Naive thymus-derived CD4-positive, alpha-beta T cell (primary cell): ENCODE measurements at regions not wholly inside any gene's neighbourhood (a gene's known extent, or its start where the extent isn't known, plus 50 kb on each side); places are given as distances from the start of the nearest gene placed in this dataset.

Source experiments
- ATAC-seq: fragments of 150-1000 bp; cut with Tn5 transposase; 2 replicates; pipeline ENCODE4 v1.10.0; 2021; ENCODE audit warnings: mild to moderate bottlenecking, moderate library complexity
- CTCF ChIA-PET: fragments of 350-600 bp; sonication (Branson Sonifier 250); formaldehyde crosslinking; loops from one replicate; lab custom pipeline; 2021; ENCODE audit warnings: antibody characterized with exemption; lab: Charles Lee
- POLR2A ChIA-PET: fragments of 350-600 bp; sonication (Branson Sonifier 250); formaldehyde crosslinking; loops from one replicate; lab custom pipeline; 2021; ENCODE audit warnings: antibody characterized with exemption, inconsistent platforms; lab: Charles Lee
- DNase-seq, 9 donors: peaks; one replicate each; pipeline versions ENCODE4 v3.0.0 to v3.0.0-alpha.2; 2020 to 2022; ENCODE audit warnings: mixed read lengths in 1 of 9
- H3K27ac ChIP-seq: one replicate; pipeline ENCODE4 v1.7.0; 2013; ENCODE audit warnings: mild to moderate bottlenecking, low read depth, low read length, moderate library complexity
- H3K27me3 ChIP-seq, 2 donors: one replicate each; pipeline ENCODE4 v1.7.0; 2013; ENCODE audit warnings: low read length in 2 of 2, mild to moderate bottlenecking in 2 of 2, moderate library complexity in 2 of 2; ENCODE audit not compliant: control insufficient read depth in 2 of 2, insufficient read depth in 2 of 2
- H3K36me3 ChIP-seq, 3 experiments: 1 replicate in 2 of 3; 2 replicates in 1 of 3; pipeline ENCODE4 v1.7.0; 2013; ENCODE audit warnings: low read length in 3 of 3, mild to moderate bottlenecking in 3 of 3, moderate library complexity in 1 of 3; ENCODE audit not compliant: insufficient read depth in 3 of 3, control insufficient read depth in 2 of 3
- H3K4me1 ChIP-seq, 2 donors: one replicate each; pipeline ENCODE4 v1.7.0; 2013; ENCODE audit warnings: low read length in 2 of 2, mild to moderate bottlenecking in 2 of 2, moderate library complexity in 1 of 2; ENCODE audit not compliant: control insufficient read depth in 2 of 2, insufficient read depth in 2 of 2
- H3K4me3 ChIP-seq: 2 replicates; pipeline ENCODE4 v1.7.0; 2013; ENCODE audit warnings: mild to moderate bottlenecking, low read length
- H3K9me3 ChIP-seq, 3 experiments: 1 replicate in 2 of 3; 2 replicates in 1 of 3; pipeline ENCODE4 v1.7.0; 2013; ENCODE audit warnings: low read length in 3 of 3; ENCODE audit not compliant: control insufficient read depth in 2 of 3
- H3K27ac Mint-ChIP-seq, 9 donors: one replicate each; pipeline ENCODE4 v1.8.0; 2020 to 2022; ENCODE audit warnings: mixed read lengths in 9 of 9, mild to moderate bottlenecking in 8 of 9, moderate library complexity in 5 of 9, inconsistent platforms in 2 of 9
- H3K27me3 Mint-ChIP-seq, 5 donors: one replicate each; pipeline ENCODE4 v1.8.0; 2021 to 2022; ENCODE audit warnings: mixed read lengths in 5 of 5, mild to moderate bottlenecking in 1 of 5
- H3K36me3 Mint-ChIP-seq, 5 donors: one replicate each; pipeline ENCODE4 v1.8.0; 2020 to 2022; ENCODE audit warnings: mixed read lengths in 5 of 5, mild to moderate bottlenecking in 3 of 5, inconsistent platforms in 1 of 5
- H3K4me1 Mint-ChIP-seq, 7 donors: one replicate each; pipeline ENCODE4 v1.8.0; 2020 to 2022; ENCODE audit warnings: mixed read lengths in 7 of 7, mild to moderate bottlenecking in 3 of 7, inconsistent platforms in 1 of 7
- H3K4me3 Mint-ChIP-seq, 10 donors: one replicate each; pipeline ENCODE4 v1.8.0; 2020 to 2022; ENCODE audit warnings: mild to moderate bottlenecking in 10 of 10, mixed read lengths in 10 of 10, moderate library complexity in 6 of 10, inconsistent platforms in 2 of 10
- H3K9me3 Mint-ChIP-seq, 11 donors: one replicate each; pipeline ENCODE4 v1.8.0; 2020 to 2022; ENCODE audit warnings: mixed read lengths in 11 of 11, mild to moderate bottlenecking in 4 of 11, inconsistent platforms in 1 of 11, moderate library complexity in 1 of 11
- intact Hi-C, 2 donors: fragments of 100-400 bp; cut with micrococcal nuclease; formaldehyde crosslinking; loops; one replicate each; pipeline ENCODE4 v1.15.1; 2023

- Mint-ChIP-seq H3K27me3 (no peaks in the 10 kb centered on the region), H3K36me3 (no peaks in the 10 kb centered on the region), H3K9me3 (peaks cover 0 to 10% (median 0%) of the 10 kb centered on the region in 11 donors), H3K4me3 (no peak overlapping the region), H3K4me1 (no peaks in the 10 kb centered on the region), H3K27ac (no peak overlapping the region)
- ChIA-PET POLR2A (no interaction called here), CTCF (no interaction called here)
- Histone ChIP-seq H3K27me3 (no peaks in the 10 kb centered on the region), H3K36me3 (no peaks in the 10 kb centered on the region), H3K4me1 (no peaks in the 10 kb centered on the region), H3K9me3 (no peaks in the 10 kb centered on the region), H3K27ac (no peak overlapping the region), H3K4me3 (no peak overlapping the region)
- intact Hi-C loops, result no loop called here
- DNase-seq (no peak), ATAC-seq (no peak)
Observed at GRCh38 chr3:1600700-1601418, 497.8 kb upstream of the CNTN4 start.

DNA sequence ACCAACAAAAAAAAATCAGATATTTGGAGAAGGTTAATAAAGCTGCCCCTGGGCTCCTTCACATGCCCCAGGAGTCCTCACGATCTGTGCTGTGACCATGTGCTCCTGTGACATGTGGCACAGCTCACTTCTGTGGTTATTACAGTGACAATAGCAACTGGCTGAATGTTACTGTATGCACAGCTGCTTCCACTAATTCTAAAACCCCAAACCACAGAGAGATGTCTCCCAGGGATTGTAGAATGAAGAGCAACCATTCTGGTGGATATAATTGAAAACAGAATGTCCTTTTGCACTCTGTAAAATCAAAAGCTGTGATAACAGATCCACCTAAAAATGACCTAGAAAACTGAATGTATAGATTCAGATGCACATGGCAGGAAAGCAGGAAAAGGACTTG is 489.2 kb upstream of the CNTN4 start:
- CTCF ChIA-PET, result no interaction called here
- DNase-seq (no peak), ATAC-seq (no peak)
- POLR2A ChIA-PET, result no interaction called here
- H3K4me3 Mint-ChIP-seq, result no peak overlapping the region
- Histone ChIP-seq H3K27ac (no peak overlapping the region), H3K4me1 (no peaks in the 10 kb centered on the region), H3K27me3 (no peaks in the 10 kb centered on the region), H3K4me3 (no peak overlapping the region), H3K9me3 (no peaks in the 10 kb centered on the region), H3K36me3 (no peaks in the 10 kb centered on the region)
- H3K27ac Mint-ChIP-seq, result no peak overlapping the region
- H3K4me1 Mint-ChIP-seq, result no peaks in the 10 kb centered on the region
- no peaks in the 10 kb centered on the region for H3K27me3 Mint-ChIP-seq
- intact Hi-C loops, result no loop called here
- peaks cover 0 to 34% (median 2%) of the 10 kb centered on the region in 11 donors for H3K9me3 Mint-ChIP-seq
- no peaks in the 10 kb centered on the region for H3K36me3 Mint-ChIP-seq

GRCh38 chr3:1611824-1612223 is 486.8 kb upstream of the CNTN4 start:
- intact Hi-C loops, result no loop called here
- Mint-ChIP-seq H3K9me3 (peaks cover 0 to 28% (median 2%) of the 10 kb centered on the region in 11 donors), H3K4me3 (no peak overlapping the region), H3K4me1 (no peaks in the 10 kb centered on the region), H3K36me3 (no peaks in the 10 kb centered on the region), H3K27ac (no peak overlapping the region), H3K27me3 (no peaks in the 10 kb centered on the region)
- Histone ChIP-seq H3K27ac (no peak overlapping the region), H3K9me3 (no peaks in the 10 kb centered on the region), H3K4me1 (no peaks in the 10 kb centered on the region), H3K27me3 (no peaks in the 10 kb centered on the region), H3K36me3 (no peaks in the 10 kb centered on the region), H3K4me3 (no peak overlapping the region)
- DNase-seq (no peak), ATAC-seq (no peak)
- ChIA-PET POLR2A (no interaction called here), CTCF (no interaction called here)

GRCh38 chr3:1613962-1614361 is 484.7 kb upstream of the CNTN4 start:
- Mint-ChIP-seq H3K27me3 (no peaks in the 10 kb centered on the region), H3K36me3 (no peaks in the 10 kb centered on the region), H3K27ac (no peak overlapping the region), H3K9me3 (peaks cover 0 to 30% (median 2%) of the 10 kb centered on the region in 11 donors), H3K4me3 (no peak overlapping the region), H3K4me1 (no peaks in the 10 kb centered on the region)
- no peaks in the 10 kb centered on the region for H3K4me1 ChIP-seq
- CTCF ChIA-PET, result interaction anchor here (0.6 kb wide), 1 partner anchor 188 kb away, joined by 3 read pairs; no protein-coding TSS in a partner anchor
- ATAC-seq, result no peak
- H3K9me3 ChIP-seq, result no peaks in the 10 kb centered on the region
- no peak overlapping the region for H3K27ac ChIP-seq
- POLR2A ChIA-PET, result no interaction called here
- no peaks in the 10 kb centered on the region for H3K36me3 ChIP-seq
- H3K27me3 ChIP-seq, result no peaks in the 10 kb centered on the region
- intact Hi-C loops, result no loop called here
- no peak overlapping the region for H3K4me3 ChIP-seq
- no peak for DNase-seq

DNA sequence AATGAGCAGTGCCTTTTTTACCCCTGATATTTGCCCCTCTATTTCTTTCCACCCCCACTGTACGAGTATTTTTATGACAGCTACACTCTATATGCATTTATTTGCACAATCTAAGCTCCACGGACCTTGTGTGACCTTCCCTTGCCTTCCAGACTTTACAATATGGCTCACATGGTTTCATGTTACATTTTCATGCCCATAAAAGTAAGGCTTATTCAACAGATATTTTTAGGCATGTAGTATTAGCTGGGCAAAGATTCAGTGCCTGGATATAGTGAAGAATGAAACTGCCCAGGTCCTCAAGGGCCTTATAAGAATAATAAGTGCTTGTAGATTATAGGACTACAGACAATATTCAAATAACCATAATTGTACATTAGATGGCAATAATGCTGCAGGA is 481.9 kb upstream of the CNTN4 start:
- Mint-ChIP-seq H3K4me1 (no peaks in the 10 kb centered on the region), H3K27me3 (no peaks in the 10 kb centered on the region), H3K9me3 (peaks cover 0 to 24% (median 2%) of the 10 kb centered on the region in 11 donors), H3K27ac (no peak overlapping the region), H3K36me3 (no peaks in the 10 kb centered on the region), H3K4me3 (no peak overlapping the region)
- intact Hi-C loops, result no loop called here
- Histone ChIP-seq H3K4me1 (no peaks in the 10 kb centered on the region), H3K9me3 (no peaks in the 10 kb centered on the region), H3K27me3 (no peaks in the 10 kb centered on the region), H3K27ac (no peak overlapping the region), H3K4me3 (no peak overlapping the region), H3K36me3 (no peaks in the 10 kb centered on the region)
- CTCF ChIA-PET, result no interaction called here
- POLR2A ChIA-PET, result no interaction called here
- no peak for ATAC-seq
- no peak for DNase-seq

DNA sequence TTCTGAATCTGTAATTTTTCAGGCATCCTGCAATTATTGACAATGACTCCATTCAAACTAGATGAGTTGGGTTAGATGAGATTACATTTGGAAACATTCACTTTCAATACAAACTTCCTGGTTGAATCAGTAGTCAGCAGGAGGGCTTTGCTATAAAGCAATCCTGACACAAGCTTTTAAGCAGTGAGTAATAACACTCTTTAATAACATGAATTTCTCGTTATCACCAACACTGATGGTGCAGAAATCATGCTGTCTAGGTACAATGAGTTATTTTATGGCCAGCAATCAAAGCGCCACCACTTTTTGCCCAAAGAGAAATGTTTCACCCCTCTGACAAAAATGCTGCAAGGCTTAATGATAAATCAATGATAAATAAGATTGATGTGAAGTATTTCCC is 474.8 kb upstream of the CNTN4 start:
- Mint-ChIP-seq H3K4me3 (no peak overlapping the region), H3K27ac (no peak overlapping the region)
- CTCF ChIA-PET, result no interaction called here

DNA sequence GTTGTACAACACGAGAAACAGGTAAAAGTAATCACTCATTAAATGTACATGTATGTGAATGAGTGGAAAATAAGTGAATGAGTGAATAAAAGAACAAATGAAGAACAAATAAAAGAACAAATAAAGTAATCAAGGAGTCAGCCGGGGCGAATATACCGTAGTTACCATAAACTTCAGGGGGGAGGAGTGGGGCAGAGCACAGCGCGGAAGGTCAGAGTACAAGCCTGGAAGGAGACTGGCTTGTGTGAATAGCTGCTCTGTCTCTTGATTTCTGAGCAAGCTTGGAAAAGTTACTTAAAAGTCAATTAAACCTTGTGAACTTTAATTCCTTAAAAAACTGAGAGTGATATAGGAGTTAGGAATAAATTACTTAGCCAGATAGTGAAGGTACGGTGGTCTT is 466.5 kb upstream of the CNTN4 start:
- H3K9me3 Mint-ChIP-seq, result peaks cover 0 to 22% (median 5%) of the 10 kb centered on the region in 11 donors
- no peaks in the 10 kb centered on the region for H3K4me1 Mint-ChIP-seq
- H3K4me3 Mint-ChIP-seq, result no peak overlapping the region
- Histone ChIP-seq H3K36me3 (no peaks in the 10 kb centered on the region), H3K4me1 (no peaks in the 10 kb centered on the region), H3K27ac (no peak overlapping the region), H3K9me3 (no peaks in the 10 kb centered on the region), H3K27me3 (no peaks in the 10 kb centered on the region), H3K4me3 (no peak overlapping the region)
- ChIA-PET CTCF (no interaction called here), POLR2A (no interaction called here)
- H3K27ac Mint-ChIP-seq, result no peak overlapping the region
- no peaks in the 10 kb centered on the region for H3K36me3 Mint-ChIP-seq
- no peak for DNase-seq
- ATAC-seq, result no peak
- H3K27me3 Mint-ChIP-seq, result no peaks in the 10 kb centered on the region
- intact Hi-C loops, result no loop called here

More for the DNA sequence above, 474.8 kb upstream of the CNTN4 start:
- Mint-ChIP-seq H3K36me3 (no peaks in the 10 kb centered on the region), H3K27me3 (no peaks in the 10 kb centered on the region), H3K4me1 (no peaks in the 10 kb centered on the region), H3K9me3 (peaks cover 0 to 4% (median 0%) of the 10 kb centered on the region in 11 donors)
- Histone ChIP-seq H3K4me3 (no peak overlapping the region), H3K4me1 (no peaks in the 10 kb centered on the region), H3K27me3 (no peaks in the 10 kb centered on the region), H3K36me3 (no peaks in the 10 kb centered on the region), H3K9me3 (no peaks in the 10 kb centered on the region), H3K27ac (no peak overlapping the region)
- intact Hi-C loops, result no loop called here
- ATAC-seq (no peak), DNase-seq (no peak)
- POLR2A ChIA-PET, result no interaction called here
